MCF 10A (cell line): ENCODE measurements at regions not wholly inside any gene's neighbourhood (a gene's known extent, or its start where the extent isn't known, plus 50 kb on each side); places are given as distances from the start of the nearest gene placed in this dataset.
A peak's percentile ranks its signal among the peaks of the same experiment; 100 is the strongest.

Source experiments
- BruUV-seq: library from RNA; stranded (reverse); fragments of 400-500 nt; replicated peaks from 2 replicates; lab custom pipeline; 2021; lab: Mats Ljungman, UMichigan
- CTCF ChIA-PET: fragments of 300-600 bp; sonication (Branson Sonifier 250); formaldehyde crosslinking; extraction: SDS; loops from one replicate; lab custom pipeline; 2021; ENCODE audit warnings: antibody characterized with exemption, inconsistent platforms; lab: Yijun Ruan, JAX
- POLR2A ChIA-PET: fragments of 300-600, 350-650 bp; sonication (Branson Sonifier 250); formaldehyde crosslinking; extraction: SDS; loops from one replicate; lab custom pipeline; 2020; ENCODE audit warnings: antibody characterized with exemption, inconsistent platforms; lab: Yijun Ruan, JAX
- DNase-seq: peaks from one replicate; pipeline ENCODE4 v3.0.0-alpha.2; 2018; ENCODE audit not compliant: unreplicated experiment
- H3K27ac Mint-ChIP-seq: one replicate; pipeline ENCODE4 v1.8.0; 2022; ENCODE audit warnings: mild to moderate bottlenecking, low read depth, mixed read lengths; ENCODE audit not compliant: unreplicated experiment
- H3K27me3 Mint-ChIP-seq: one replicate; pipeline ENCODE4 v1.8.0; 2022; ENCODE audit warnings: mixed read lengths; ENCODE audit not compliant: insufficient read depth, unreplicated experiment
- H3K36me3 Mint-ChIP-seq: one replicate; pipeline ENCODE4 v1.8.0; 2022; ENCODE audit warnings: mild to moderate bottlenecking, moderate library complexity, mixed read lengths; ENCODE audit not compliant: insufficient read depth, unreplicated experiment
- H3K4me1 Mint-ChIP-seq: one replicate; pipeline ENCODE4 v1.8.0; 2022; ENCODE audit warnings: mixed read lengths; ENCODE audit not compliant: insufficient read depth, unreplicated experiment
- H3K4me3 Mint-ChIP-seq: one replicate; pipeline ENCODE4 v1.8.0; 2022; ENCODE audit warnings: mild to moderate bottlenecking, moderate library complexity, mixed read lengths; ENCODE audit not compliant: unreplicated experiment
- H3K9me3 Mint-ChIP-seq: one replicate; pipeline ENCODE4 v1.8.0; 2022; ENCODE audit warnings: mixed read lengths; ENCODE audit not compliant: unreplicated experiment
- intact Hi-C: fragments of 100-400 bp; cut with micrococcal nuclease; formaldehyde crosslinking; loops from 2 replicates; pipeline ENCODE4 v1.14.1; 2022
- TF ChIP-seq, protein P1 (sequence below): fragments of 200-600 bp; IDR thresholded peaks from one replicate; pipeline ENCODE4 v1.8.0; 2022; ENCODE audit warnings: antibody characterized with exemption, mild to moderate bottlenecking; ENCODE audit not compliant: unreplicated experiment

DNA sequence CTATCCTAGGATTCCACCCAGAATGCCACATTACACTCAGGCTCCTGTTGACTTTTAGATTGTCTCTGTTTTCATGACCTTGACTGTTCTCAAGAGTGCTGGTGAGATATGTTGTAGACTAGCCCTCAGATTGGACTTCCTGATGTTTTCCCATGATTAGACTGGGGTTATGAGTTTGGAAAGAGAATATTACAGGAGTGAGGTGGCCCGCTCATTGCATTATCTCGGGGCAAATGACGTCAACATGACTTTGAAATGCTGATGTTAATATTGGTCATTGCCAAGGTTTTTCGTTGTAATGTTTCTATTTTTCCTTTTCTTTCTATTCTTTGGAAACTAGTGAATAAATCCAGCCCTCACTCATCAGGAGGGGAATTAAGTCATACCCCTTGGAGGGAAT lies 355.7 kb upstream of the MON1B start:
- Mint-ChIP-seq H3K27ac (no peak overlapping the region), H3K27me3 (no peaks in the 10 kb centered on the region), H3K36me3 (no peaks in the 10 kb centered on the region), H3K4me3 (no peak overlapping the region), H3K4me1 (peaks cover 11% of the 10 kb centered on the region), H3K9me3 (peaks cover 7% of the 10 kb centered on the region)
- ChIA-PET POLR2A (no interaction called here), CTCF (no interaction called here)
- no TSS peak for BruUV-seq
- TF ChIP-seq, protein P1, sequence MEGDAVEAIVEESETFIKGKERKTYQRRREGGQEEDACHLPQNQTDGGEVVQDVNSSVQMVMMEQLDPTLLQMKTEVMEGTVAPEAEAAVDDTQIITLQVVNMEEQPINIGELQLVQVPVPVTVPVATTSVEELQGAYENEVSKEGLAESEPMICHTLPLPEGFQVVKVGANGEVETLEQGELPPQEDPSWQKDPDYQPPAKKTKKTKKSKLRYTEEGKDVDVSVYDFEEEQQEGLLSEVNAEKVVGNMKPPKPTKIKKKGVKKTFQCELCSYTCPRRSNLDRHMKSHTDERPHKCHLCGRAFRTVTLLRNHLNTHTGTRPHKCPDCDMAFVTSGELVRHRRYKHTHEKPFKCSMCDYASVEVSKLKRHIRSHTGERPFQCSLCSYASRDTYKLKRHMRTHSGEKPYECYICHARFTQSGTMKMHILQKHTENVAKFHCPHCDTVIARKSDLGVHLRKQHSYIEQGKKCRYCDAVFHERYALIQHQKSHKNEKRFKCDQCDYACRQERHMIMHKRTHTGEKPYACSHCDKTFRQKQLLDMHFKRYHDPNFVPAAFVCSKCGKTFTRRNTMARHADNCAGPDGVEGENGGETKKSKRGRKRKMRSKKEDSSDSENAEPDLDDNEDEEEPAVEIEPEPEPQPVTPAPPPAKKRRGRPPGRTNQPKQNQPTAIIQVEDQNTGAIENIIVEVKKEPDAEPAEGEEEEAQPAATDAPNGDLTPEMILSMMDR, result no peak
- no peak for DNase-seq
- intact Hi-C loops, result no loop called here

- TF ChIP-seq, protein P1, result no peak
- ChIA-PET CTCF (interaction anchor here (0.7 to 2.3 kb wide), 2 partner anchors 46 to 196 kb away, joined by 4 to 7 read pairs; no protein-coding TSS in a partner anchor), POLR2A (no interaction called here)
- H3K36me3 Mint-ChIP-seq, result no peaks in the 10 kb centered on the region
- no TSS peak for BruUV-seq
- H3K4me3 Mint-ChIP-seq, result no peak overlapping the region
- H3K27me3 Mint-ChIP-seq, result no peaks in the 10 kb centered on the region
- H3K4me1 Mint-ChIP-seq, result peaks cover 11% of the 10 kb centered on the region
- peaks cover 7% of the 10 kb centered on the region for H3K9me3 Mint-ChIP-seq
- DNase-seq, result no peak
- H3K27ac Mint-ChIP-seq, result no peak overlapping the region
- intact Hi-C loops, result no loop called here
Observed at GRCh38 chr16:76835779-76836300, 355.1 kb upstream of the MON1B start.

GRCh38 chr16:76837872-76838271 lies 353.1 kb upstream of the MON1B start:
- Mint-ChIP-seq H3K27me3 (no peaks in the 10 kb centered on the region), H3K36me3 (no peaks in the 10 kb centered on the region), H3K4me3 (no peak overlapping the region), H3K27ac (no peak overlapping the region), H3K4me1 (peaks cover 11% of the 10 kb centered on the region), H3K9me3 (peaks cover 7% of the 10 kb centered on the region)
- intact Hi-C loops, result no loop called here
- POLR2A ChIA-PET, result interaction anchor here (0.8 to 1.1 kb wide), 2 partner anchors 16 to 33 kb away, joined by 4 to 8 read pairs; no protein-coding TSS in a partner anchor
- DNase-seq, result peak; percentile 77
- TF ChIP-seq, protein P1, result no peak
- CTCF ChIA-PET, result interaction anchor here (0.5 to 2.3 kb wide), 12 partner anchors 8 to 891 kb away, joined by 3 to 8 read pairs (median 4); no protein-coding TSS in a partner anchor
- no TSS peak for BruUV-seq

GRCh38 chr16:76854234-76854633 lies 336.8 kb upstream of the MON1B start:
- DNase-seq, result no peak
- no peaks in the 10 kb centered on the region for H3K27me3 Mint-ChIP-seq
- peaks cover 16% of the 10 kb centered on the region for H3K9me3 Mint-ChIP-seq
- no peaks in the 10 kb centered on the region for H3K36me3 Mint-ChIP-seq
- intact Hi-C loops, result no loop called here
- H3K4me1 Mint-ChIP-seq, result no peaks in the 10 kb centered on the region
- no peak overlapping the region for H3K27ac Mint-ChIP-seq
- BruUV-seq, result no TSS peak
- ChIA-PET CTCF (interaction anchor here (0.6 kb wide), 1 partner anchor 587 kb away, joined by 3 read pairs; no protein-coding TSS in a partner anchor), POLR2A (interaction anchor here (1.6 kb wide), 1 partner anchor 16 kb away, joined by 8 read pairs; no protein-coding TSS in a partner anchor)
- no peak overlapping the region for H3K4me3 Mint-ChIP-seq
- TF ChIP-seq, protein P1, result no peak
